Gastroesophageal sphincter (tissue), 3 donors: ENCODE measurements at regions not wholly inside any gene's neighbourhood (a gene's known extent, or its start where the extent isn't known, plus 50 kb on each side); places are given as distances from the start of the nearest gene placed in this dataset.

Experiments
- CTCF ChIP-seq, 4 experiments: fragments of 200-600 bp in 2 of 4; fragments of 450-650 bp in 2 of 4; sonication (generic) in 1 of 4; IDR thresholded peaks; one replicate each; pipeline ENCODE4 v1.5.1; 2017 to 2019; ENCODE audit warnings: antibody characterized with exemption in 4 of 4, mild to moderate bottlenecking in 2 of 4, moderate library complexity in 2 of 4
- EP300 ChIP-seq: sonication (generic); formaldehyde crosslinking; IDR thresholded peaks from one replicate; pipeline ENCODE4 v1.6.1; 2017; ENCODE audit warnings: antibody characterized with exemption, mild to moderate bottlenecking
- POLR2AphosphoS5 ChIP-seq: sonication (generic); formaldehyde crosslinking; IDR thresholded peaks from one replicate; pipeline ENCODE4 v1.6.1; 2017; ENCODE audit warnings: antibody characterized with exemption

DNA sequence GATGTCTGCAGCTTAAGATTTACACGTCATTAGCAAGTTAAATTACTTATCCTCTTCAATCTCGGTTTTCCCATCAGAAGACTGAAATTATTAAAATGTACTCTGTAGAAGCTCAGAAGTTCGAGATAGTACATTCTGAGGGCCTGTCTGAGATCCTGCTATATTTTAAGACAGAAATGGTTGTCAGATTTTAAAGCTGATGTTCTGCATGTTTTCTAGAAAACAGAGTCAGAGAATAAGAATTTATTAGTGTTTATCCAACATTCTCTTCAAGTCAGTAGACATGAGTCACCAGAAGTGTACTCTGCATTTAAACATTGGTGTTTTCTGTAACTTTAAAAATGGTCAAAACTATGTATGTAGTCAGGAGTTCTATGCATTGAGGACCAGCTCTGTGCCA is 155.2 kb upstream of the MYOCD start:
- TF ChIP-seq CTCF (IDR thresholded peaks at IDR 0.05) (no peak), POLR2AphosphoS5 (no peak), EP300 (no peak)
